Trophoblast cell (in vitro differentiated cells and primary cell): ENCODE measurements at regions not wholly inside any gene's neighbourhood (a gene's known extent, or its start where the extent isn't known, plus 50 kb on each side); places are given as distances from the start of the nearest gene placed in this dataset.

Experiments
- DNase-seq, 2 donors: peaks; one replicate each; pipeline ENCODE4 v3.0.0-alpha.2; 2016
- H2AFZ ChIP-seq: 2 replicates; pipeline ENCODE4 v1.6.1; 2013; ENCODE audit warnings: low read length, moderate library complexity, mild to moderate bottlenecking; ENCODE audit not compliant: insufficient read depth, poor library complexity
- H2AK5ac ChIP-seq: 2 replicates; pipeline ENCODE4 v1.6.1; 2013; ENCODE audit warnings: mild to moderate bottlenecking, low read length
- H2BK120ac ChIP-seq: 2 replicates; pipeline ENCODE4 v1.6.1; 2013; ENCODE audit warnings: low read length, mild to moderate bottlenecking, moderate library complexity; ENCODE audit not compliant: insufficient read depth, poor library complexity
- H2BK12ac ChIP-seq: 2 replicates; pipeline ENCODE4 v1.6.1; 2013; ENCODE audit warnings: mild to moderate bottlenecking, low read length, moderate library complexity
- H2BK5ac ChIP-seq: 2 replicates; pipeline ENCODE4 v1.6.1; 2013; ENCODE audit warnings: low read length, low read depth, moderate library complexity, mild to moderate bottlenecking; ENCODE audit not compliant: poor library complexity
- H3K14ac ChIP-seq: 2 replicates; pipeline ENCODE4 v1.6.1; 2013; ENCODE audit warnings: mild to moderate bottlenecking, low read length
- H3K18ac ChIP-seq: 2 replicates; pipeline ENCODE4 v1.6.1; 2013; ENCODE audit warnings: mild to moderate bottlenecking, low read length
- H3K23ac ChIP-seq: 2 replicates; pipeline ENCODE4 v1.6.1; 2013; ENCODE audit warnings: low read length
- H3K27ac ChIP-seq: 2 replicates; pipeline ENCODE4 v1.5.1; 2013; ENCODE audit warnings: low read depth, mild to moderate bottlenecking, inconsistent platforms, low read length, moderate library complexity
- H3K27me3 ChIP-seq: 2 replicates; pipeline ENCODE4 v1.6.1; 2013; ENCODE audit warnings: inconsistent platforms, mild to moderate bottlenecking, low read length, moderate library complexity; ENCODE audit not compliant: insufficient read depth
- H3K36me3 ChIP-seq, 2 experiments: 1 replicate in 1 of 2; 2 replicates in 1 of 2; pipeline ENCODE4 v1.6.1; 2013; ENCODE audit warnings: low read length in 2 of 2, mild to moderate bottlenecking in 2 of 2, moderate library complexity in 1 of 2; ENCODE audit not compliant: insufficient read depth in 2 of 2, control insufficient read depth in 1 of 2
- H3K4ac ChIP-seq: 2 replicates; pipeline ENCODE4 v1.6.1; 2013; ENCODE audit warnings: low read depth, mild to moderate bottlenecking, low read length, moderate library complexity
- H3K4me1 ChIP-seq, 2 experiments: 1 replicate in 1 of 2; 2 replicates in 1 of 2; pipeline ENCODE4 v1.6.1; 2013; ENCODE audit warnings: low read length in 2 of 2, mild to moderate bottlenecking in 2 of 2, moderate library complexity in 1 of 2; ENCODE audit not compliant: insufficient read depth in 2 of 2, control insufficient read depth in 1 of 2
- H3K4me2 ChIP-seq: 2 replicates; pipeline ENCODE4 v1.6.1; 2013; ENCODE audit warnings: inconsistent platforms, mild to moderate bottlenecking, low read length, moderate library complexity
- H3K4me3 ChIP-seq: 2 replicates; pipeline ENCODE4 v1.5.1; 2013; ENCODE audit warnings: mild to moderate bottlenecking, low read depth, low read length, inconsistent platforms
- H3K79me1 ChIP-seq: one replicate; pipeline ENCODE4 v1.6.1; 2013; ENCODE audit warnings: low read length
- H3K79me2 ChIP-seq: 2 replicates; pipeline ENCODE4 v1.6.1; 2013; ENCODE audit warnings: low read length, mild to moderate bottlenecking; ENCODE audit not compliant: control insufficient read depth, insufficient read depth, poor library complexity
- H3K9ac ChIP-seq: 2 replicates; pipeline ENCODE4 v1.6.1; 2013; ENCODE audit warnings: mild to moderate bottlenecking, low read length
- H3K9me3 ChIP-seq: 2 replicates; pipeline ENCODE4 v1.6.1; 2013; ENCODE audit warnings: low read depth, mild to moderate bottlenecking, control low read depth, inconsistent platforms, low read length; ENCODE audit not compliant: insufficient read depth
- H4K12ac ChIP-seq: 2 replicates; pipeline ENCODE4 v1.6.1; 2013; ENCODE audit warnings: low read depth, mild to moderate bottlenecking, low read length, moderate library complexity
- H4K8ac ChIP-seq: 2 replicates; pipeline ENCODE4 v1.6.1; 2013; ENCODE audit warnings: low read depth, mild to moderate bottlenecking, low read length, moderate library complexity
- H4K91ac ChIP-seq: one replicate; pipeline ENCODE4 v1.6.1; 2013; ENCODE audit warnings: low read depth, mild to moderate bottlenecking, low read length, moderate library complexity
- WGBS: extraction: QIAGEN DNeasy Blood & Tissue Kit; methylation state at CpG from one replicate; pipeline ENCODE4 v1.1.7; 2013; ENCODE audit warnings: missing lambda C conversion rate; ENCODE audit not compliant: insufficient read length, insufficient coverage; ENCODE audit errors: extremely low coverage; 5-methylcytosine and 5-hydroxymethylcytosine counted together

- H3K4me1 ChIP-seq = no peaks in the 10 kb centered on the region
- no peak overlapping the region for H2BK5ac ChIP-seq
- H4K8ac ChIP-seq = no peak overlapping the region
- no peaks in the 10 kb centered on the region for H3K27me3 ChIP-seq
- H4K91ac ChIP-seq = no peak overlapping the region
- H3K4ac ChIP-seq = no peak overlapping the region
- no peak overlapping the region for H3K4me2 ChIP-seq
- no peaks in the 10 kb centered on the region for H3K36me3 ChIP-seq
- H4K12ac ChIP-seq = no peak overlapping the region
- no peak overlapping the region for H3K9ac ChIP-seq
- no peak overlapping the region for H3K14ac ChIP-seq
- H2BK120ac ChIP-seq = no peak overlapping the region
- H3K27ac ChIP-seq = no peak overlapping the region
- no peaks in the 10 kb centered on the region for H3K79me1 ChIP-seq
- H3K18ac ChIP-seq = no peak overlapping the region
- no peaks in the 10 kb centered on the region for H3K79me2 ChIP-seq
- no peak overlapping the region for H3K23ac ChIP-seq
- peak in 1 of 2 donors; percentile 6 for DNase-seq
- H2AFZ ChIP-seq = no peak overlapping the region
- H2AK5ac ChIP-seq = no peak overlapping the region
- no peak overlapping the region for H2BK12ac ChIP-seq
- H3K9me3 ChIP-seq = no peaks in the 10 kb centered on the region
- H3K4me3 ChIP-seq = no peak overlapping the region
- WGBS = no CpG with 5 or more reads among the region's 2 CpGs
These were observed 687.8 kb downstream of the NUP35 start for GRCh38 chr2:183812091-183812490.

- Histone ChIP-seq H3K4ac (no peak overlapping the region), H3K4me2 (no peak overlapping the region), H2BK5ac (no peak overlapping the region), H3K18ac (no peak overlapping the region), H4K8ac (no peak overlapping the region), H4K91ac (no peak overlapping the region), H2BK12ac (no peak overlapping the region), H3K14ac (no peak overlapping the region), H3K9ac (no peak overlapping the region), H3K23ac (no peak overlapping the region), H3K4me3 (no peak overlapping the region), H3K36me3 (no peaks in the 10 kb centered on the region), H3K79me1 (no peaks in the 10 kb centered on the region), H3K4me1 (no peaks in the 10 kb centered on the region), H2BK120ac (no peak overlapping the region), H3K27me3 (no peaks in the 10 kb centered on the region), H4K12ac (no peak overlapping the region), H3K79me2 (no peaks in the 10 kb centered on the region), H3K27ac (no peak overlapping the region), H3K9me3 (no peaks in the 10 kb centered on the region), H2AFZ (no peak overlapping the region), H2AK5ac (no peak overlapping the region)
- no peak for DNase-seq
- WGBS = no CpG with 5 or more reads among the region's 3 CpGs
These were observed 701.5 kb downstream of the NUP35 start for GRCh38 chr2:183825710-183826109.

- H3K79me2 ChIP-seq = no peaks in the 10 kb centered on the region
- H3K27me3 ChIP-seq = no peaks in the 10 kb centered on the region
- H4K8ac ChIP-seq = no peak overlapping the region
- no peak overlapping the region for H3K4me3 ChIP-seq
- H3K4me1 ChIP-seq = no peaks in the 10 kb centered on the region
- no peak overlapping the region for H2AFZ ChIP-seq
- no peak overlapping the region for H3K9ac ChIP-seq
- H2AK5ac ChIP-seq = no peak overlapping the region
- no peak overlapping the region for H2BK12ac ChIP-seq
- H3K9me3 ChIP-seq = no peaks in the 10 kb centered on the region
- no peak overlapping the region for H2BK5ac ChIP-seq
- no peak overlapping the region for H4K12ac ChIP-seq
- no peak overlapping the region for H2BK120ac ChIP-seq
- no peak overlapping the region for H3K14ac ChIP-seq
- H3K4ac ChIP-seq = no peak overlapping the region
- H3K79me1 ChIP-seq = no peaks in the 10 kb centered on the region
- H4K91ac ChIP-seq = no peak overlapping the region
- H3K36me3 ChIP-seq = no peaks in the 10 kb centered on the region
- H3K4me2 ChIP-seq = no peak overlapping the region
- no peak overlapping the region for H3K23ac ChIP-seq
- no peak overlapping the region for H3K27ac ChIP-seq
- no peak for DNase-seq
- no peak overlapping the region for H3K18ac ChIP-seq
- WGBS = no CpG with 5 or more reads among the region's 2 CpGs
These were observed 705.7 kb downstream of the NUP35 start for GRCh38 chr2:183829931-183830330.

DNA sequence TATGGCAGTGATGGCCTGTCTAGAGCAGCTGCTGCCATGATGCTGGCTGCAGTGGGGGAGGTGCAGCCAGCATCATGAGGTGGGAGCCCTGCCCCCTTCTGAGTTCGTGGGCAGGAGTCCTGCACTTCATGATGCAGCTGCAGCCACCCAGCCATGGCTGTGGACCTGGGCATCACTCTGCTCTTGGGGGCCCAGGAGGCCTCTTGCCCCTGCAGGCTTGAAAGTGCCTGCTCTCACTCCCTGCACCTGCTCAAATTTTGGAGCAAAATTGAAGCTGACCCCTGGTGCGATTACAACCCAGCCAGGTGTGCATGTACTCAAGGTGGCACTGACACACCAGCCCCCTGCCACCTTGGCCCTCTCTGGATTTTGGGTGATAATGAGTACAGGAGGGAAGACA, 712.9 kb downstream of the NUP35 start:
- no peak overlapping the region for H4K8ac ChIP-seq
- H3K27me3 ChIP-seq = no peaks in the 10 kb centered on the region
- no peak overlapping the region for H3K4me3 ChIP-seq
- no peaks in the 10 kb centered on the region for H3K79me1 ChIP-seq
- H2BK5ac ChIP-seq = no peak overlapping the region
- no CpG with 5 or more reads among the region's 2 CpGs for WGBS
- H3K27ac ChIP-seq = no peak overlapping the region
- no peaks in the 10 kb centered on the region for H3K4me1 ChIP-seq
- H3K9me3 ChIP-seq = no peaks in the 10 kb centered on the region
- H4K12ac ChIP-seq = no peak overlapping the region
- no peak overlapping the region for H3K23ac ChIP-seq
- H3K9ac ChIP-seq = no peak overlapping the region
- no peak overlapping the region for H2BK12ac ChIP-seq
- no peak overlapping the region for H3K18ac ChIP-seq
- H4K91ac ChIP-seq = no peak overlapping the region
- no peak overlapping the region for H2AFZ ChIP-seq
- H2BK120ac ChIP-seq = no peak overlapping the region
- no peaks in the 10 kb centered on the region for H3K36me3 ChIP-seq
- no peaks in the 10 kb centered on the region for H3K79me2 ChIP-seq
- no peak overlapping the region for H2AK5ac ChIP-seq
- no peak for DNase-seq
- no peak overlapping the region for H3K4me2 ChIP-seq
- H3K4ac ChIP-seq = no peak overlapping the region
- no peak overlapping the region for H3K14ac ChIP-seq
